ENCODE measurements at regions not wholly inside any gene's neighbourhood (a gene's known extent, or its start where the extent isn't known, plus 50 kb on each side); places are given as distances from the start of the nearest gene placed in this dataset.

GRCh38 chr3:110743202-110743601, 328.4 kb upstream of the NECTIN3 start:
- Histone ChIP-seq H3K79me1 (ENCODE audit: insufficient read depth, low read depth, low read length, poor library complexity, severe bottlenecking) (no peaks in the 10 kb centered on the region), H2AFZ (ENCODE audit: low read length) (no peak overlapping the region), H2BK12ac (ENCODE audit: insufficient read length, low read depth, low read length) (no peak overlapping the region), H3K14ac (ENCODE audit: insufficient read depth, low read length) (no peak overlapping the region), H3K4ac (ENCODE audit: low read depth, low read length) (no peak overlapping the region), H3K9ac (ENCODE audit: extremely low read depth, insufficient read length, low read length) (no peak overlapping the region), H3K4me2 (ENCODE audit: insufficient read depth, insufficient read length, low read length) (no peak overlapping the region), H3T11ph (ENCODE audit: low read length) (no peak overlapping the region), H3K4me1 (ENCODE audit: insufficient read depth, low read length) (no peaks in the 10 kb centered on the region), H3K56ac (ENCODE audit: insufficient read length, low read depth, low read length) (no peak overlapping the region), H2BK15ac (ENCODE audit: low read depth, low read length) (no peak overlapping the region), H3K27ac (ENCODE audit: insufficient read length, low read depth, low read length) (no peak overlapping the region), H2BK120ac (ENCODE audit: low read depth, low read length, poor library complexity, severe bottlenecking) (no peak overlapping the region), H4K91ac (ENCODE audit: insufficient read length, low read depth, low read length) (no peak overlapping the region), H3K9me3 (ENCODE audit: control insufficient read depth, low read depth, low read length) (no peaks in the 10 kb centered on the region), H2BK20ac (ENCODE audit: low read depth, low read length, poor library complexity, severe bottlenecking) (no peak overlapping the region), H4K5ac (ENCODE audit: insufficient read length, low read depth, low read length) (no peak overlapping the region), H3K18ac (ENCODE audit: insufficient read length, low read depth, low read length) (no peak overlapping the region), H4K20me1 (ENCODE audit: control insufficient read depth, insufficient read depth, insufficient read length) (no peaks in the 10 kb centered on the region), H3K23ac (ENCODE audit: insufficient read length, low read depth, low read length) (no peak overlapping the region), H3K79me2 (ENCODE audit: insufficient read depth, low read length) (no peaks in the 10 kb centered on the region), H3K27me3 (ENCODE audit: insufficient read depth, low read length) (no peaks in the 10 kb centered on the region), H2AK5ac (ENCODE audit: insufficient read length, low read length) (no peak overlapping the region), H4K8ac (replicated peaks; ENCODE audit: insufficient read length, low read depth, low read length) (no peak overlapping the region), H2BK5ac (ENCODE audit: insufficient read length, low read length) (no peak overlapping the region), H3K23me2 (ENCODE audit: insufficient read length, low read depth, low read length, poor library complexity, severe bottlenecking) (no peaks in the 10 kb centered on the region)
- H3K4me1 Mint-ChIP-seq: peaks cover 9 to 10% of the 10 kb centered on the region in 2 experiments
- H3K9me3 Mint-ChIP-seq: no peaks in the 10 kb centered on the region; a peak in 1 of 5 replicates
- WGBS (ENCODE audit: extremely low coverage, insufficient read length, low lambda C conversion rate): no CpG with 5 or more reads among the region's 1 CpG
- no peak for TF ChIP-seq CTCF (conservative IDR thresholded peaks at IDR 0.05)
- no peak overlapping the region for H3K4me3 Mint-ChIP-seq
- no peak overlapping the region for H3K27ac Mint-ChIP-seq
- no peak for DNase-seq
- no peaks in the 10 kb centered on the region for H3K27me3 Mint-ChIP-seq (ENCODE audit: low read depth)
- peaks cover 0 to 14% (median 0%) of the 10 kb centered on the region in 3 experiments; a peak in 1 of 7 replicates for H3K36me3 Mint-ChIP-seq (ENCODE audit: insufficient read depth in 1 of 3, low read depth in 3 of 3)

Measured in H9 (cell line).